GM13977 (cell line): ENCODE measurements at regions not wholly inside any gene's neighbourhood (a gene's known extent, or its start where the extent isn't known, plus 50 kb on each side); places are given as distances from the start of the nearest gene placed in this dataset.

ENCODE experiments used
- DNase-seq: peaks from one replicate; pipeline ENCODE4 v3.0.0; 2012; ENCODE audit warnings: low spot score
- CTCF ChIP-seq: IDR thresholded peaks from 2 replicates; pipeline ENCODE4 v1.5.1; 2012; ENCODE audit warnings: mild to moderate bottlenecking, control low read depth; ENCODE audit not compliant: insufficient read depth; ENCODE audit errors: extremely low read depth, missing control alignments
- in situ Hi-C: fragments of 300-500 bp; cut with MboI; formaldehyde crosslinking; loops from one replicate; pipeline ENCODE4 v1.12.0; 2022; ENCODE audit warnings: low sequenced_read_pairs, low pct_unique_long_range_greater_than_20kb, mixed read lengths, inconsistent platforms; ENCODE audit not compliant: unreplicated experiment

- no peak for TF ChIP-seq CTCF
- DNase-seq, result no peak
- in situ Hi-C loops, result no loop called here
Measured at GRCh38 chr14:97200245-97200644, 403.1 kb downstream of the VRK1 start.

GRCh38 chr14:97206916-97207315 is 409.7 kb downstream of the VRK1 start:
- no peak for TF ChIP-seq CTCF
- in situ Hi-C loops, result no loop called here
- no peak for DNase-seq

DNA sequence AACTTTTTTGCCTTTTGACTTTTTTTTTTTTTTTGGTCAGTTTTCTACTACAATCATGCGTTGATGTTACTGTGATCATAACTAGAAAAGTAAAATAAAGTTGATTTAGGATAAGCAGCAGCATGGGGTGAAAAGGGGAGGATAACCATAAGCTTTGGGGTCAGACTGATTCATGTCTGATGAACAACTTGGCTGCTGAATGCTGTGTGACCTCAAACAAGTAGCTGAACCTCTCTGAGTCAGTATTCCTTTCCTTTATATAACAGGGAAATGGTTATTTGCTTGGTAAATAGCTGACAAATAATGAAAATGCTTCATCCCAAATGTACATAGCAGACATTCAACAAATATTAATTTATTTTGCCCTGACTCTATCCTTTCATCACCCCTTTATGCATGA is 413.0 kb downstream of the VRK1 start:
- DNase-seq, result no peak
- no peak for TF ChIP-seq CTCF
- in situ Hi-C loops, result no loop called here

- in situ Hi-C loops, result no loop called here
Measured at GRCh38 chr14:97212399-97212798, 415.2 kb downstream of the VRK1 start.

GRCh38 chr14:97213720-97214119 is 416.5 kb downstream of the VRK1 start:
- no peak for DNase-seq
- in situ Hi-C loops, result no loop called here
- TF ChIP-seq CTCF, result no peak

More at GRCh38 chr14:97212399-97212798, 415.2 kb downstream of the VRK1 start:
- TF ChIP-seq CTCF, result no peak
- no peak for DNase-seq

GRCh38 chr14:97215263-97215969 is 418.2 kb downstream of the VRK1 start:
- in situ Hi-C loops, result no loop called here
- no peak for TF ChIP-seq CTCF

More at GRCh38 chr14:97215263-97215969, 418.2 kb downstream of the VRK1 start:
- DNase-seq, result no peak
